Uterus (tissue), 3 donors: ENCODE measurements at regions not wholly inside any gene's neighbourhood (a gene's known extent, or its start where the extent isn't known, plus 50 kb on each side); places are given as distances from the start of the nearest gene placed in this dataset.

Experiments used
- DNase-seq, 2 donors: peaks; one replicate each; pipeline ENCODE4 v3.0.0-alpha.2; 2019 to 2020
- H3K27ac ChIP-seq, 2 donors: fragments of 200-600 bp; sonication (generic); 1 replicate in 1 of 2; 2 replicates in 1 of 2; pipeline ENCODE4 v1.5.1; 2016 to 2018
- H3K27me3 ChIP-seq, 2 donors: fragments of 200-600 bp; sonication (generic); one replicate each; pipeline ENCODE4 v1.5.1; 2018 to 2019; ENCODE audit warnings: control low read depth in 1 of 2
- H3K36me3 ChIP-seq, 2 donors: fragments of 200-600 bp; sonication (generic); one replicate each; pipeline ENCODE4 v1.5.1; 2019; ENCODE audit warnings: control low read depth in 1 of 2
- H3K4me1 ChIP-seq, 2 donors: fragments of 200-600 bp; sonication (generic); one replicate each; pipeline ENCODE4 v1.5.1; 2018 to 2019; ENCODE audit warnings: control low read depth in 1 of 2
- H3K4me3 ChIP-seq, 2 donors: fragments of 200-600 bp; sonication (generic); 1 replicate in 1 of 2; 2 replicates in 1 of 2; pipeline ENCODE4 v1.5.1; 2018 to 2019; ENCODE audit warnings: mild to moderate bottlenecking in 1 of 2
- H3K9me3 ChIP-seq, 2 donors: fragments of 200-600 bp; sonication (generic); one replicate each; pipeline ENCODE4 v1.5.1; 2019; ENCODE audit warnings: control low read depth in 1 of 2
- POLR2A ChIP-seq, 2 donors: fragments of 450-650 bp; IDR thresholded peaks; one replicate each; pipeline ENCODE4 v1.6.1; 2016; ENCODE audit warnings: antibody characterized with exemption in 2 of 2, mild to moderate bottlenecking in 1 of 2, moderate library complexity in 1 of 2
- intact Hi-C: fragments of 100-400 bp; cut with DNase I; formaldehyde crosslinking; loops from one replicate; pipeline ENCODE4 v1.15.1; 2023; ENCODE audit warnings: low total_unique reads
- TF ChIP-seq, protein P1 (sequence below), 4 experiments: fragments of 200-600 bp in 2 of 4; fragments of 450-650 bp in 2 of 4; sonication (generic) in 2 of 4; IDR thresholded peaks; one replicate each; pipeline ENCODE4 v1.5.1; 2016 to 2019; ENCODE audit warnings: antibody characterized with exemption in 4 of 4, mild to moderate bottlenecking in 2 of 4, moderate library complexity in 1 of 4
- donor health status: DM: yes; HTN: yes; CAD: no.

DNA sequence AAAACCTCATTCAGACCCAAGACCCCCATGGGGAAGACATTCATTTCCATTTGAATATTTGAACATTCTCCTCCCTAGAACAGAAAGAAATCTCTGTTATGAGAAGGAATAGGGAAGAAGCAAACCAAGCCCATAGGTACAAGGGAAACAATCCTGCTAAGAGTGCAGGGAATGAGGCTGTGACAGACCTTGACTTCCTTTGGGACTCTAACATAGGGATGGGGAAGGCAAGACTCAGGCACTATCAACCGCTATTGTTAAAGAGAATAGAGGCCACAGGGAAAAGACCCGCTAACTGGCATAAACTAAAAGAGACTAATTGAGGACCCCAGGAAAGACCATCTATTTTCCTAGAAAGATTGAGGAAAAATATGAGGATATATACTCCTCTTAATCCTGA is 117.8 kb upstream of the BRINP3 start:
- DNase-seq = no peak
- no peaks in the 10 kb centered on the region for H3K27me3 ChIP-seq
- H3K9me3 ChIP-seq = no peaks in the 10 kb centered on the region
- intact Hi-C loops = no loop called here
- no peaks in the 10 kb centered on the region for H3K36me3 ChIP-seq
- no peaks in the 10 kb centered on the region for H3K4me1 ChIP-seq
- H3K4me3 ChIP-seq = no peak overlapping the region
- TF ChIP-seq, protein P1, sequence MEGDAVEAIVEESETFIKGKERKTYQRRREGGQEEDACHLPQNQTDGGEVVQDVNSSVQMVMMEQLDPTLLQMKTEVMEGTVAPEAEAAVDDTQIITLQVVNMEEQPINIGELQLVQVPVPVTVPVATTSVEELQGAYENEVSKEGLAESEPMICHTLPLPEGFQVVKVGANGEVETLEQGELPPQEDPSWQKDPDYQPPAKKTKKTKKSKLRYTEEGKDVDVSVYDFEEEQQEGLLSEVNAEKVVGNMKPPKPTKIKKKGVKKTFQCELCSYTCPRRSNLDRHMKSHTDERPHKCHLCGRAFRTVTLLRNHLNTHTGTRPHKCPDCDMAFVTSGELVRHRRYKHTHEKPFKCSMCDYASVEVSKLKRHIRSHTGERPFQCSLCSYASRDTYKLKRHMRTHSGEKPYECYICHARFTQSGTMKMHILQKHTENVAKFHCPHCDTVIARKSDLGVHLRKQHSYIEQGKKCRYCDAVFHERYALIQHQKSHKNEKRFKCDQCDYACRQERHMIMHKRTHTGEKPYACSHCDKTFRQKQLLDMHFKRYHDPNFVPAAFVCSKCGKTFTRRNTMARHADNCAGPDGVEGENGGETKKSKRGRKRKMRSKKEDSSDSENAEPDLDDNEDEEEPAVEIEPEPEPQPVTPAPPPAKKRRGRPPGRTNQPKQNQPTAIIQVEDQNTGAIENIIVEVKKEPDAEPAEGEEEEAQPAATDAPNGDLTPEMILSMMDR (IDR thresholded peaks at IDR 0.05) = no peak
- TF ChIP-seq POLR2A (IDR thresholded peaks at IDR 0.05) = no peak
- no peak overlapping the region for H3K27ac ChIP-seq

- no peak for DNase-seq
- no peak overlapping the region for H3K27ac ChIP-seq
- no peak overlapping the region for H3K4me3 ChIP-seq
- H3K27me3 ChIP-seq = no peaks in the 10 kb centered on the region
- no peaks in the 10 kb centered on the region for H3K4me1 ChIP-seq
- TF ChIP-seq, protein P1 (IDR thresholded peaks at IDR 0.05) = no peak
- TF ChIP-seq POLR2A (IDR thresholded peaks at IDR 0.05) = no peak
- no peaks in the 10 kb centered on the region for H3K36me3 ChIP-seq
- no peaks in the 10 kb centered on the region for H3K9me3 ChIP-seq
- intact Hi-C loops = no loop called here
Measured at GRCh38 chr1:190597294-190597693, 119.6 kb upstream of the BRINP3 start.

DNA sequence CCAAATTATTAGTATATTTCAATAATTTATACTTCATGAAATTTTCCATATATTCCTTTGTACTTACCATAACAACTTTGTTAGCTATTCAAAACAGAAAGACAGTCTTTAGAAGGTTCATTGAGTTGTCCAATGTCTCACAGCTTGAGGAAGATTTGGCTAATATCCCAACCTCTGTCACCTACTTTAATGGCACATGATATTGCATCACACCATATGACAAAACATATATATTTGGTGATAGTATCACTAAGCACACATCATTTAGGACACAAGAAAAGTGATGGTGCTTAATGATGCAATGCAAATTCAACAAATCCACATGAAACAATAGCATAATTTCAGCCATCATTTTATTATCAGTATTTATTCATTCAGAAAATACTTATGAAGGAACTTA is 122.0 kb upstream of the BRINP3 start:
- no peak for TF ChIP-seq POLR2A (IDR thresholded peaks at IDR 0.05)
- TF ChIP-seq, protein P1 (IDR thresholded peaks at IDR 0.05) = no peak
- Histone ChIP-seq H3K9me3 (no peaks in the 10 kb centered on the region), H3K4me3 (no peak overlapping the region), H3K36me3 (no peaks in the 10 kb centered on the region), H3K27me3 (no peaks in the 10 kb centered on the region), H3K27ac (no peak overlapping the region), H3K4me1 (no peaks in the 10 kb centered on the region)
- intact Hi-C loops = no loop called here
- no peak for DNase-seq

DNA sequence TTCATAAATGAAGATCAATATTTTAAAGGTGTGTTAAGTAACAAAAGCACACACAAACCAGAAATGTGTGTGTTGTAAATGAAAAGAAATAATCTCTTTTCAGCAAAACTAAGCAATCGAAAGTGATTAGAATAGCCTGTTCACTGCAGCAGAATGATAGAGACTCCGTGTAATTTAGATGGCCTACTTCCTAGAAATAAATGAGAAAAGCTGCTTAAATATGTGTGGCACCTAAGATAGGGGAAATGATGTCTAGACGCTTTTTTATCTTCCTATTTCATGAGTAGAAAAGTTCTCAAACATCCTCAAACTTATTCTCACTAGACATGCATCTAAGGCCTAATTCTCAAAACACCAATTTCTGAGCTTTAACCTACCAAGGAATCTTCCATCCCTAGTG is 124.7 kb upstream of the BRINP3 start:
- no peaks in the 10 kb centered on the region for H3K27me3 ChIP-seq

DNA sequence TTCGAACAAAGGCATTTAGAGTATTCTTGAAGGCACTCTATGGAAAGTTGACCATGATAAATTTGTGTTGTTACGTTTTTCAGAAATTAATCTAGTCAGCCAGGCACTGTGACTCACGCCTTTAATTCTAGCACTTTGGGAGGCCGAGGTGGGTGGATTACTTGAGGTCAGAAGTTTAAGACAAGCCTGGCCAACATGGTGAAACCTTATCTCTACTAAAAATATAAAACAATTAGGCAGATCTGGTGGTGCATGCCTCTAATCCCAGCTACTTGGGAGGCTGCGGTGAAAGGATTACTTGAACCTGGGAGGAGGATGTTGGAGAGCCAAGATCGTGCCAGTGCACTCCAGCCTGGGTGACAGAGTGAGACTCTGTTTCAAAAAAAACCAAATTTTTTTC is 130.6 kb upstream of the BRINP3 start:
- no peak for DNase-seq
- Histone ChIP-seq H3K27ac (no peak overlapping the region), H3K4me1 (no peaks in the 10 kb centered on the region), H3K36me3 (no peaks in the 10 kb centered on the region), H3K9me3 (no peaks in the 10 kb centered on the region), H3K27me3 (no peaks in the 10 kb centered on the region), H3K4me3 (no peak overlapping the region)
- TF ChIP-seq POLR2A (IDR thresholded peaks at IDR 0.05) = no peak
- intact Hi-C loops = no loop called here

More for the DNA sequence above, 124.7 kb upstream of the BRINP3 start:
- TF ChIP-seq, protein P1 (IDR thresholded peaks at IDR 0.05) = no peak
- no peak for TF ChIP-seq POLR2A (IDR thresholded peaks at IDR 0.05)
- no peak for DNase-seq
- Histone ChIP-seq H3K36me3 (no peaks in the 10 kb centered on the region), H3K4me1 (no peaks in the 10 kb centered on the region), H3K4me3 (no peak overlapping the region), H3K27ac (no peak overlapping the region), H3K9me3 (no peaks in the 10 kb centered on the region)
- intact Hi-C loops = no loop called here

GRCh38 chr1:190615818-190616217 is 138.2 kb upstream of the BRINP3 start:
- Histone ChIP-seq H3K36me3 (no peaks in the 10 kb centered on the region), H3K4me1 (no peaks in the 10 kb centered on the region), H3K27ac (no peak overlapping the region), H3K27me3 (no peaks in the 10 kb centered on the region), H3K9me3 (no peaks in the 10 kb centered on the region), H3K4me3 (no peak overlapping the region)
- intact Hi-C loops = no loop called here
- DNase-seq = no peak
- no peak for TF ChIP-seq POLR2A (IDR thresholded peaks at IDR 0.05)
- TF ChIP-seq, protein P1 (IDR thresholded peaks at IDR 0.05) = no peak
